GM12873 (cell line): ENCODE measurements at regions not wholly inside any gene's neighbourhood (a gene's known extent, or its start where the extent isn't known, plus 50 kb on each side); places are given as distances from the start of the nearest gene placed in this dataset.

Source experiments
- TF ChIP-seq, protein P1 (sequence below): IDR thresholded peaks from 2 replicates; pipeline ENCODE4 v1.5.1; 2012; ENCODE audit warnings: low read depth, mild to moderate bottlenecking, moderate library complexity, low read length, control low read depth; ENCODE audit not compliant: insufficient read depth; ENCODE audit errors: missing control alignments

DNA sequence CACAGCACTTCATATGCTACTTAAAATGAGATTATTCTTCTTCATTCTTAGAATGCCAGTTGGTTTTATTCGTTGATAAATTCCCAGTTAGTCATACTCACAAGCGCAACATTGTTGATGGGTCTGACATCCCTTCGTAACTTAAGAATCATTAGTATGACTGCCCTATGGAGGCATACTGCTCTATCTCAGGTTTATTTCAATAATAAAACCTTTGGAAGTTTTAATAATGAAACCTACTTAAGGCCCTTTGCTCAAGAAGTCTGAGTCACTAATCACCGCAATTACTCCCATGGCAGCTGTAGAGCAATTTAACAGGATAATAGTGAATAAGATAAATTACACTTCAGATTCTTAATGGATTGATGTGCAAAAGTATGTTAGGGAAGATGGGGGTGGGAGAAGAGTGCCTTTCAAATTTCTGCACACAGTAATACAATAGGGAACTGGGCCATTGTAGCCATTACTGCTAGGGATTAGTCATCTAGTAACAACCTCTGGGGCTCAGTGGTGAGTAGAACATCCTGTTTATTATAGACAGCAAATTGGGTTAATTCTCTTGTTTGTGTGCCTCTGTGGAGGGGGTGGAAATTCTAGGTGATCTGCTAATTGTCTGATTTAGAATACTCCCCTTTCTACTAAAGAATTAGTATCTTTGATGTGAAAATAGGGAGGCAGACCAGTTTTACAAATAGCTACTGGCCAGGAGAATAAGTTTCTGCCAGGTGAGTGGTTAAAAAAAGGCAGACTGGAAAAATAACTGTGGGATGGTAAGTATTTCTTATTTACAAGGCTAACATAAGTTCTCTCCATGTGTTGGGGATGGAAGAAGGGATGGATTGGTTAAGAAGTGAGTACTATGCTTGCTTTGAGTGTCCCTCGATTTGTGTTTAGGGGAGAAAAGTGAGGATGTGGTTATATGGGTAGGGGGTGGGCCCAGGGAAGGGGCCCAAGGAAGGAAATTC, 74.5 kb upstream of the VKORC1L1 start:
- TF ChIP-seq, protein P1, sequence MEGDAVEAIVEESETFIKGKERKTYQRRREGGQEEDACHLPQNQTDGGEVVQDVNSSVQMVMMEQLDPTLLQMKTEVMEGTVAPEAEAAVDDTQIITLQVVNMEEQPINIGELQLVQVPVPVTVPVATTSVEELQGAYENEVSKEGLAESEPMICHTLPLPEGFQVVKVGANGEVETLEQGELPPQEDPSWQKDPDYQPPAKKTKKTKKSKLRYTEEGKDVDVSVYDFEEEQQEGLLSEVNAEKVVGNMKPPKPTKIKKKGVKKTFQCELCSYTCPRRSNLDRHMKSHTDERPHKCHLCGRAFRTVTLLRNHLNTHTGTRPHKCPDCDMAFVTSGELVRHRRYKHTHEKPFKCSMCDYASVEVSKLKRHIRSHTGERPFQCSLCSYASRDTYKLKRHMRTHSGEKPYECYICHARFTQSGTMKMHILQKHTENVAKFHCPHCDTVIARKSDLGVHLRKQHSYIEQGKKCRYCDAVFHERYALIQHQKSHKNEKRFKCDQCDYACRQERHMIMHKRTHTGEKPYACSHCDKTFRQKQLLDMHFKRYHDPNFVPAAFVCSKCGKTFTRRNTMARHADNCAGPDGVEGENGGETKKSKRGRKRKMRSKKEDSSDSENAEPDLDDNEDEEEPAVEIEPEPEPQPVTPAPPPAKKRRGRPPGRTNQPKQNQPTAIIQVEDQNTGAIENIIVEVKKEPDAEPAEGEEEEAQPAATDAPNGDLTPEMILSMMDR, result no peak

- TF ChIP-seq, protein P1, result no peak
Measured at GRCh38 chr7:65800890-65801341, 72.0 kb upstream of the VKORC1L1 start.

DNA sequence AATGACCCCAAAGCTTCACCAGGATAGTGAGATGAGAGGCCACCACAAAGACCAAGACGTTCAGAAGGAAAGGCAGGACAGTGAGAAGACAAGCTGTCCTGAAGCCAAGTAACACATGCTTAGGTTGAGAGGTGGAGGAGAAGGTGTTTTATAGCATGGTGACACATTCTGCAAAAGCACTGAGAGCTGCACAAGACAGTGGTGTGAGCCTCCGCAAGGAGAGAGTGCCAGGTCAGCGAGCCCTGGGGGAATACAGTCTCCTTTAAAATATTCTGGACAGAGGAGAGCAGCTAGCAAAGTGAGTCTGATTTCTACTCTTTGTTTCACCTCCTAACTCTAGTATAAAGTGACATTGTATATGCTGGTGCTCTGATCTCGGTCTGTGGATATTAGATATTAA, 68.0 kb upstream of the VKORC1L1 start:
- TF ChIP-seq, protein P1, result no peak

- TF ChIP-seq, protein P1, result no peak
Measured at GRCh38 chr7:65809259-65809981, 63.5 kb upstream of the VKORC1L1 start.

DNA sequence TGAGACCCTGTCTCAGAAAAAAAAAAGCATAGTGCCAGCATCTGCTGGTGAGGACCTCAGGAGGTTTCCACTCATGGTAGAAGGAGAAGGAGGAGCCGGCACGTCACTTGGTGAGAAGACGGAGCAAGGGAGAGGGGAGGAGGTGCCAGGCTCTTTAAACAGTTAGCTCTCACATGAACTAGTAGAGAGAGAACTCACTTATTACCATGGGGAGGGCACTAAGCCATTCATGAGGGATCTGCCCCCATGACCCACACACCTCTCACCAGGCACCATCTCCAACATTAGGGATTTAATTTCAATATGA, 62.9 kb upstream of the VKORC1L1 start:
- TF ChIP-seq, protein P1, result no peak

DNA sequence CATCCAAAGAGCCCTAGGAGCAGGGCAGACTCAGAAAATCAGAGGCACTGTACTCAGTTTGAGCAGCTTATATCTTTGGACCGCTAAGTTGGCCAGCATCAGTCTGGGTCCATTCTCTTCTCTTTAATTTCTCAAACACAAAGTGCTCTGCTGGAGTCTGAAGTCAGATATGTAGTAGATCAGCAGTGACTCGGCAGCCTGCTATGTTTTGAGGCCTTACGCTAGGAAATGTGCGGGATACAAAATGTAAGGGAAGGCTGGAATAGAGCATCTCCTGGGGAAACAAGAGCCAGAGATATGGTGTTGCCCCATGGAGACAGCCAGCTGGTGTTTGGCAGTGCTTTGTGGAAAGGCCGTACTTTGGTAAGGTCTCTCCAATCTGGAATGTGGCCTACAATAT, 60.6 kb upstream of the VKORC1L1 start:
- TF ChIP-seq, protein P1, result no peak

DNA sequence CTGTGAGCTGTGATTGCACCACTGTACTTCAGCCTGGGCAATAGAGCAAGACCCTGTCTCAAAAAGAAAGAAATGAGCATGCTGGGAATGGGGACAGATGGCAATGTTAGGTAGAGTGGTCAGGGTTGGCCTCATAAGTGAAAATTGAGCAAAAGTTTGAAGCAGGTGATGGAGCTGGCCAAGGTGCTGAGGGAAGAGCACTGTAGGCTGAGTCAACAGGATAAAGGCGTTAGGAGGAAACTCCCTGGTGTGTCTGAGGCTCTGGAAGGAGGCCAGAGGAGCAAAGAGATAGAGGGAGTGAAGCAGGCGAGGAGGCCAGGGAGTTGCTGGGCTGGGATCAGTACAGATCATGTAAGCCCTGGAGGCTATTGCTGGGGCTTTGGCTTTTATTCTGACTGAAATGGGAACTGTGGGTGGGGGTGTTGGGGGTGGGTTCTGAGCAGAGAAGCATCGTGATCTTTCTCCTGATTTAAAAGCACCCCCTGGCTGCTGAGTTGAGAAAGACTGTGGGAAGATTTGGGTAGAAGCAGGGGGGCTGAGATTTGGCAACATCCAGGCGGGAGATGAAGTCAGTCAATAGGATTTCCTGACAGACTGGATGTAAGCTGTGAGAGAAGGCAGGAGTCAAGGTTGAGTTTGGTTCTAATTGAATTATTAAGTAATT, 52.5 kb upstream of the VKORC1L1 start:
- TF ChIP-seq, protein P1, result no peak
